Adrenal gland (tissue), 9 donors: ENCODE measurements at regions not wholly inside any gene's neighbourhood (a gene's known extent, or its start where the extent isn't known, plus 50 kb on each side); places are given as distances from the start of the nearest gene placed in this dataset.

Experiments
- DNase-seq, 7 donors: peaks; one replicate each; pipeline ENCODE4 v3.0.0-alpha.2; 2019 to 2020
- H3K27ac ChIP-seq, 5 donors: fragments of 200-600 bp; sonication (generic) in 4 of 5; 1 replicate in 3 of 5; 2 replicates in 2 of 5; pipeline versions ENCODE4 v1.5.1 to v1.8.0; 2016 to 2020; ENCODE audit warnings: mild to moderate bottlenecking in 1 of 5
- H3K27me3 ChIP-seq: fragments of 200-600 bp; 2 replicates; pipeline ENCODE4 v1.8.0; 2021
- H3K36me3 ChIP-seq, 2 donors: fragments of 200-600 bp; replicated peaks in 1 of 2; 1 replicate in 1 of 2; 2 replicates in 1 of 2; pipeline versions ENCODE4 v1.5.1 to v1.8.0; 2018 to 2022
- H3K4me1 ChIP-seq, 2 donors: fragments of 200-600 bp; replicated peaks in 1 of 2; 1 replicate in 1 of 2; 2 replicates in 1 of 2; pipeline versions ENCODE4 v1.5.1 to v1.8.0; 2018 to 2021
- H3K4me3 ChIP-seq, 4 donors: fragments of 200-600 bp; sonication (generic) in 3 of 4; one replicate each; pipeline ENCODE4 v1.5.1; 2016 to 2018
- H3K9me3 ChIP-seq, 3 donors: fragments of 200-600 bp; sonication (generic) in 1 of 3; replicated peaks in 1 of 3; 1 replicate in 2 of 3; 2 replicates in 1 of 3; pipeline versions ENCODE4 v1.5.1 to v1.8.0; 2016 to 2021
- POLR2A ChIP-seq, 2 donors: fragments of 450-650 bp; IDR thresholded peaks; one replicate each; pipeline ENCODE4 v1.6.1; 2017; ENCODE audit warnings: antibody characterized with exemption in 2 of 2, mild to moderate bottlenecking in 2 of 2, moderate library complexity in 1 of 2
- WGBS, 4 donors: extraction: QIAGEN DNeasy Blood & Tissue Kit in 2 of 4; methylation state at CpG; one replicate each; pipeline versions ENCODE4 v1.1.5 to v1.1.7; 2013 to 2017; 5-methylcytosine and 5-hydroxymethylcytosine counted together
- intact Hi-C, 2 donors: fragments of 100-400 bp; cut with DNase I; formaldehyde crosslinking; loops; one replicate each; pipeline versions ENCODE4 v1.14.1 to v1.15.0; 2022 to 2023
- TF ChIP-seq, protein P1 (sequence below), 6 experiments: fragments of 450-650 bp in 4 of 6; fragments of 200-600 bp in 2 of 6; sonication (generic) in 1 of 6; IDR thresholded peaks; 1 replicate in 5 of 6; 2 replicates in 1 of 6; pipeline versions ENCODE4 v1.5.1 to v1.8.0; 2016 to 2021; ENCODE audit warnings: antibody characterized with exemption in 6 of 6, mild to moderate bottlenecking in 2 of 6, moderate library complexity in 1 of 6
- donor health status: healthy with polysubstance abuse.
- donor health status: Bipolar disorder and iron deficiency.
- donor health status: DM: yes; HTN: yes; CAD: no.
- donor health status: DM: no; HTN: no; CAD: no.
- donor health status: DM: no; HTN: no; CAD: no.

DNA sequence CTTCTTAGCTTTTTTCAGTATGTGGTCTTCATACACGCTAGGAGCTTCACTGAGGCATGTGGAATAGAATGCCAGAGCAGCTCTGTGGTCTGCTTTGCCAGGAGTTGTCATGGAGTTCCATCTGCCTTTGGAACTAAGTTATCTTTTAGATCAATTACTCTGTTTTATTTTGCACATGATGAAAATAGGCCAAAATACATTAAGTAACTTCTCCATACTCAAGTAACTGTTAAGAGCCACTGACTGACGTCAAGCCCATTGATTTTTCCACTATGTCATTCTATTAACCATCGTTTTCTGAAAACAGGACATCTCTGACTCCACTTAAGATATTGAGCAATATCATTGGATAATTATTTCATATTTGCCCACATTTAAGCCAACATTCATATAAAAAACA is 415.1 kb upstream of the MAD2L1 start:
- WGBS, 4 donors, result 66 to 81% (median 78%) methylated on average over 3 of the region's 3 CpGs
- TF ChIP-seq, protein P1, sequence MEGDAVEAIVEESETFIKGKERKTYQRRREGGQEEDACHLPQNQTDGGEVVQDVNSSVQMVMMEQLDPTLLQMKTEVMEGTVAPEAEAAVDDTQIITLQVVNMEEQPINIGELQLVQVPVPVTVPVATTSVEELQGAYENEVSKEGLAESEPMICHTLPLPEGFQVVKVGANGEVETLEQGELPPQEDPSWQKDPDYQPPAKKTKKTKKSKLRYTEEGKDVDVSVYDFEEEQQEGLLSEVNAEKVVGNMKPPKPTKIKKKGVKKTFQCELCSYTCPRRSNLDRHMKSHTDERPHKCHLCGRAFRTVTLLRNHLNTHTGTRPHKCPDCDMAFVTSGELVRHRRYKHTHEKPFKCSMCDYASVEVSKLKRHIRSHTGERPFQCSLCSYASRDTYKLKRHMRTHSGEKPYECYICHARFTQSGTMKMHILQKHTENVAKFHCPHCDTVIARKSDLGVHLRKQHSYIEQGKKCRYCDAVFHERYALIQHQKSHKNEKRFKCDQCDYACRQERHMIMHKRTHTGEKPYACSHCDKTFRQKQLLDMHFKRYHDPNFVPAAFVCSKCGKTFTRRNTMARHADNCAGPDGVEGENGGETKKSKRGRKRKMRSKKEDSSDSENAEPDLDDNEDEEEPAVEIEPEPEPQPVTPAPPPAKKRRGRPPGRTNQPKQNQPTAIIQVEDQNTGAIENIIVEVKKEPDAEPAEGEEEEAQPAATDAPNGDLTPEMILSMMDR (IDR thresholded peaks at IDR 0.05), result no peak
- no peak for TF ChIP-seq POLR2A (IDR thresholded peaks at IDR 0.05)
- H3K27ac ChIP-seq, result no peak overlapping the region
- DNase-seq, result no peak
- intact Hi-C loops, result no loop called here
- no peaks in the 10 kb centered on the region for H3K27me3 ChIP-seq
- no peak overlapping the region for H3K4me3 ChIP-seq
- no peaks in the 10 kb centered on the region for H3K9me3 ChIP-seq
- H3K36me3 ChIP-seq, result no peaks in the 10 kb centered on the region
- no peaks in the 10 kb centered on the region for H3K4me1 ChIP-seq

DNA sequence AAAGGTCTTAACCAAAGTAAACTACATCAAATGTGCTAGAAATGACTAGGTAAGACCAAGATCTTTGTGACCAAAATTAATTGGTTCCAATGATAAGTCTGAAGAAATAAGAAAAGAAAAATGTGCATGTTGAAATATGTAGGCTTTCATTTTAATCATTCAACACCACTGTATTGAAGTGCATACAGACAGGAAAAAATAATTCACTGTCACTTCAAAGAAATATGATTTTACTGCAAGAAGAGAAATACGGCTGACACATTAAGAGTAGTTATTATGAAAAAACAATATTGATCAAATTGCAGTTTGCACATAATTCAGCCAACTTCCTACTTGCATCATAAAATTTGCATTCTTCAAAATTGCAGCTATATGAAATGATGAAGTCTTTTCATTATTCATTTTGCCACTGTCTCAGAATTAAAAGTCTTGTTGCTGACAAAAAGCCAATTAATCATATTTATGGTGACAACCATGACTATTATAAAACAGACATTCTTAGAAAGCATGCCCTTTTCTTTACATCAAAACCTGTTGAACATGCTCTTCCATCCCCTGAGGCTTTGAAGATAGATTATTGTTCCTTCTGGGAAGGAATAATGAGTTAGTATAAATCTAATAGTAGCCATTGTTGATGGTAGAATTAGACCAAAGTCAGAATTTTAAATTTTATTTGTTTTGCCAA is 405.9 kb upstream of the MAD2L1 start:
- WGBS, 4 donors, result 55 to 62% (median 60%) methylated on average over 1 of the region's 1 CpG
- intact Hi-C loops, result no loop called here

DNA sequence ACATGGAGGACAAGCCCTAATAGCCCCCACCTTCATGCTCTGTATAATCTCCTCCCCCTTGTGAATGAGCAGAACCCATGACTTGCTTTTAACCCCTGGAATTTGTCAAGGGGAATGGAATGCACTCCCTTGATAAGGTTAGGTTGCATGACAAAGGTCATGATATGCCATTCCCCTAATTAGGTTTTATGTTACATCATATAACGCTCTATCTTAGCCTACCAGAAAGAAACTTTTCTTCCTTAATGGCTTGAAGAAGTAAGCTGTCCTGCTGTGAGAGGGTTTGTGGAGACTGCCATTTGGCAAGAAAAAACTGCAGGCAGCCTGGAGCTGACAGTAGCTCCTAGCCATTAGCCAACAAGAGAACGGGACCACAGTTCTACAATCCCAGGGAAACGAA is 399.8 kb upstream of the MAD2L1 start:
- WGBS, 4 donors, result 30 to 41% (median 31%) methylated on average over 3 of the region's 3 CpGs
- TF ChIP-seq, protein P1 (IDR thresholded peaks at IDR 0.05), result no peak
- no peak for TF ChIP-seq POLR2A (IDR thresholded peaks at IDR 0.05)

More for the DNA sequence above, 405.9 kb upstream of the MAD2L1 start:
- Histone ChIP-seq H3K4me3 (no peak overlapping the region), H3K9me3 (no peaks in the 10 kb centered on the region), H3K27ac (no peak overlapping the region), H3K36me3 (no peaks in the 10 kb centered on the region), H3K27me3 (no peaks in the 10 kb centered on the region), H3K4me1 (no peaks in the 10 kb centered on the region)
- DNase-seq, result no peak
- TF ChIP-seq, protein P1 (IDR thresholded peaks at IDR 0.05), result no peak
- TF ChIP-seq POLR2A (IDR thresholded peaks at IDR 0.05), result no peak

DNA sequence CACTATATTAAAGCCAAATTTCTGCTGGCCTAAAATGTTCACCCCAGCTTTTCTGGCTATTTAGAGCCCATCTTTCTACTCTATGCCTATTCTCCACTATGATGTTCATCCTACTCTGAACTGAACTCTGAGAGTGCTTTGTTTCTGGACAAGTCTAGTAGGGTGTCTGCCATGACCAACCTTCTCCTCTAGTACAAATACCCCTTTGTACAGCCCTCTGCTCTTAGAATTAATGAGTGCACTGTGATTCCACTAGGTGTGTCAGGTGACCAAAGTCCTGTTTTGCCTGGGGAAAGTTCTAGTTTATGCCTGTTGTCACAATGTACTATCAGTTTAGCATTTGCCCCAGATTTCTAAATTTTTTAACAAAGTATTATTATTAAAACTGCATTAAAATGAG is 388.1 kb upstream of the MAD2L1 start:
- intact Hi-C loops, result no loop called here

More for the DNA sequence above, 399.8 kb upstream of the MAD2L1 start:
- intact Hi-C loops, result no loop called here
- Histone ChIP-seq H3K4me3 (no peak overlapping the region), H3K27ac (no peak overlapping the region), H3K9me3 (no peaks in the 10 kb centered on the region), H3K27me3 (no peaks in the 10 kb centered on the region), H3K36me3 (no peaks in the 10 kb centered on the region), H3K4me1 (no peaks in the 10 kb centered on the region)
- DNase-seq, result no peak

More for the DNA sequence above, 388.1 kb upstream of the MAD2L1 start:
- H3K4me3 ChIP-seq, result no peak overlapping the region
- DNase-seq, result no peak
- H3K4me1 ChIP-seq, result no peaks in the 10 kb centered on the region
- TF ChIP-seq POLR2A (IDR thresholded peaks at IDR 0.05), result no peak
- TF ChIP-seq, protein P1 (IDR thresholded peaks at IDR 0.05), result no peak
- no peaks in the 10 kb centered on the region for H3K9me3 ChIP-seq
- H3K36me3 ChIP-seq, result no peaks in the 10 kb centered on the region
- no peak overlapping the region for H3K27ac ChIP-seq
- H3K27me3 ChIP-seq, result no peaks in the 10 kb centered on the region
